GM21526 (cell line): ENCODE measurements at regions not wholly inside any gene's neighbourhood (a gene's known extent, or its start where the extent isn't known, plus 50 kb on each side); places are given as distances from the start of the nearest gene placed in this dataset.

Experiments
- ATAC-seq: cut with Tn5 transposase; IDR thresholded peaks from one replicate; pipeline ENCODE4 v1.9.1; 2021; ENCODE audit warnings: moderate library complexity; ENCODE audit not compliant: unreplicated experiment, low FRiP score

- no peak for ATAC-seq
These were observed 274.7 kb downstream of the YTHDC2 start for GRCh38 chr5:113788141-113788655.

- ATAC-seq: no peak
These were observed 276.3 kb downstream of the YTHDC2 start for GRCh38 chr5:113789769-113790168.

GRCh38 chr5:113792806-113793205, 279.3 kb downstream of the YTHDC2 start:
- ATAC-seq: no peak

GRCh38 chr5:113794981-113795380, 281.5 kb downstream of the YTHDC2 start:
- ATAC-seq: no peak

- no peak for ATAC-seq
These were observed 287.2 kb downstream of the YTHDC2 start for GRCh38 chr5:113800686-113801085.

GRCh38 chr5:113804264-113804663, 290.8 kb downstream of the YTHDC2 start:
- no peak for ATAC-seq

- ATAC-seq: no peak
These were observed 291.4 kb downstream of the YTHDC2 start for GRCh38 chr5:113804943-113805342.

GRCh38 chr5:113806250-113806649, 292.8 kb downstream of the YTHDC2 start:
- ATAC-seq: no peak

- no peak for ATAC-seq
These were observed 293.4 kb downstream of the YTHDC2 start for GRCh38 chr5:113806904-113807303.

- ATAC-seq: no peak
These were observed 294.0 kb downstream of the YTHDC2 start for GRCh38 chr5:113807427-113807991.

GRCh38 chr5:113808956-113809355, 295.5 kb downstream of the YTHDC2 start:
- ATAC-seq: no peak

GRCh38 chr5:113809626-113810025, 296.1 kb downstream of the YTHDC2 start:
- no peak for ATAC-seq

GRCh38 chr5:113813466-113813865, 300.0 kb downstream of the YTHDC2 start:
- no peak for ATAC-seq

- no peak for ATAC-seq
These were observed 304.2 kb downstream of the YTHDC2 start for GRCh38 chr5:113817683-113818082.

- ATAC-seq: no peak
These were observed 310.2 kb downstream of the YTHDC2 start for GRCh38 chr5:113823696-113824095.

- no peak for ATAC-seq
These were observed 310.8 kb downstream of the YTHDC2 start for GRCh38 chr5:113824307-113824706.

- no peak for ATAC-seq
These were observed 311.7 kb downstream of the YTHDC2 start for GRCh38 chr5:113825176-113825575.

- no peak for ATAC-seq
These were observed 333.4 kb downstream of the YTHDC2 start for GRCh38 chr5:113846941-113847340.

- ATAC-seq: no peak
These were observed 350.9 kb downstream of the YTHDC2 start for GRCh38 chr5:113864437-113864836.

GRCh38 chr5:113866763-113867162, 353.3 kb downstream of the YTHDC2 start:
- ATAC-seq: no peak

- ATAC-seq: no peak
These were observed 356.1 kb downstream of the YTHDC2 start for GRCh38 chr5:113869611-113870010.

- no peak for ATAC-seq
These were observed 358.5 kb downstream of the YTHDC2 start for GRCh38 chr5:113871972-113872371.

- no peak for ATAC-seq
These were observed 361.6 kb downstream of the YTHDC2 start for GRCh38 chr5:113875096-113875495.
